GM23338 (cell line): ENCODE measurements at regions not wholly inside any gene's neighbourhood (a gene's known extent, or its start where the extent isn't known, plus 50 kb on each side); places are given as distances from the start of the nearest gene placed in this dataset.

Experiments
- ATAC-seq: fragments of 200-7000 bp; cut with Tn5 transposase; 3 replicates; pipeline ENCODE4 v1.9.1; 2020
- DNase-seq: peaks from one replicate; pipeline ENCODE4 v3.0.0-alpha.2; 2015; ENCODE audit warnings: low spot score
- H2AFZ ChIP-seq: fragments of 200-600 bp; sonication (generic); 2 replicates; pipeline ENCODE4 v1.8.0; 2016; ENCODE audit warnings: antibody characterized with exemption, mild to moderate bottlenecking, moderate library complexity
- H3F3A ChIP-seq: fragments of 200-600 bp; sonication (generic); replicated peaks from 2 replicates; pipeline ENCODE4 v1.8.0; 2017; ENCODE audit warnings: antibody characterized with exemption, mixed run types, low read depth
- H3K27ac ChIP-seq: fragments of 200-600 bp; sonication (generic); 2 replicates; pipeline ENCODE4 v1.6.1; 2016; ENCODE audit warnings: low read depth
- H3K27me3 ChIP-seq: fragments of 200-600 bp; sonication (generic); 2 replicates; pipeline ENCODE4 v1.8.0; 2016; ENCODE audit warnings: mild to moderate bottlenecking, mixed run types, moderate library complexity; ENCODE audit not compliant: insufficient read depth
- H3K36me3 ChIP-seq: fragments of 200-600 bp; sonication (generic); 2 replicates; pipeline ENCODE4 v1.8.0; 2016; ENCODE audit warnings: mild to moderate bottlenecking; ENCODE audit not compliant: insufficient read depth
- H3K4me1 ChIP-seq: fragments of 200-600 bp; sonication (generic); 2 replicates; pipeline ENCODE4 v1.8.0; 2016; ENCODE audit warnings: mild to moderate bottlenecking, moderate library complexity; ENCODE audit not compliant: insufficient read depth
- H3K4me2 ChIP-seq: fragments of 200-600 bp; sonication (generic); 2 replicates; pipeline ENCODE4 v1.7.1; 2017; ENCODE audit warnings: mixed run types
- H3K4me3 ChIP-seq: fragments of 200-600 bp; sonication (generic); 2 replicates; pipeline ENCODE4 v1.6.1; 2016; ENCODE audit warnings: mixed run types
- H3K79me2 ChIP-seq: fragments of 200-600 bp; sonication (generic); replicated peaks from 2 replicates; pipeline ENCODE4 v1.8.0; 2017; ENCODE audit warnings: mild to moderate bottlenecking; ENCODE audit not compliant: insufficient read depth
- H3K9me2 ChIP-seq: fragments of 200-600 bp; sonication (generic); 2 replicates; pipeline ENCODE4 v1.8.0; 2017; ENCODE audit not compliant: insufficient read depth
- H4K20me1 ChIP-seq: fragments of 200-600 bp; sonication (generic); replicated peaks from 2 replicates; pipeline ENCODE4 v1.8.0; 2017; ENCODE audit warnings: mild to moderate bottlenecking; ENCODE audit not compliant: insufficient read depth
- H3K27ac Mint-ChIP-seq: 2 replicates; pipeline ENCODE4 v1.8.0; 2020; ENCODE audit warnings: inconsistent platforms, mild to moderate bottlenecking, moderate library complexity, mixed read lengths
- H3K27me3 Mint-ChIP-seq: 3 replicates; pipeline ENCODE4 v1.8.0; 2022; ENCODE audit warnings: low read depth, mild to moderate bottlenecking, moderate library complexity, mixed read lengths, inconsistent platforms; ENCODE audit not compliant: insufficient read depth, poor library complexity
- H3K36me3 Mint-ChIP-seq: 3 replicates; pipeline ENCODE4 v1.8.0; 2021; ENCODE audit warnings: low read depth, mild to moderate bottlenecking, inconsistent platforms, moderate library complexity, mixed read lengths
- H3K4me1 Mint-ChIP-seq: 3 replicates; pipeline ENCODE4 v1.8.0; 2020; ENCODE audit warnings: mild to moderate bottlenecking, inconsistent platforms, mixed read lengths
- H3K4me3 Mint-ChIP-seq: 3 replicates; pipeline ENCODE4 v1.8.0; 2021; ENCODE audit warnings: moderate library complexity, mild to moderate bottlenecking, inconsistent platforms, mixed read lengths
- H3K9me3 Mint-ChIP-seq: 3 replicates; pipeline ENCODE4 v1.8.0; 2020; ENCODE audit warnings: moderate library complexity, mild to moderate bottlenecking, inconsistent platforms, mixed read lengths
- CREB1 ChIP-seq: fragments of 250-450 bp; sonication (Bioruptor Pico); IDR thresholded peaks from 2 replicates; pipeline ENCODE4 v1.5.0; 2020; ENCODE audit warnings: low read depth, mild to moderate bottlenecking, moderate library complexity
- EZH2 ChIP-seq: fragments of 200-600 bp; sonication (generic); IDR thresholded peaks from one replicate; pipeline ENCODE4 v1.8.0; 2017; ENCODE audit warnings: antibody characterized with exemption, mild to moderate bottlenecking, low read depth; ENCODE audit not compliant: unreplicated experiment
- EZH2phosphoT487 ChIP-seq: fragments of 200-600 bp; sonication (generic); IDR thresholded peaks from one replicate; pipeline ENCODE4 v1.8.1; 2018; ENCODE audit warnings: antibody characterized with exemption; ENCODE audit not compliant: unreplicated experiment
- JUNB ChIP-seq: IDR thresholded peaks from one replicate; pipeline ENCODE4 v1.6.1; 2016; ENCODE audit warnings: antibody characterized with exemption; ENCODE audit not compliant: unreplicated experiment
- NANOG ChIP-seq: IDR thresholded peaks from 2 replicates; pipeline ENCODE4 v1.6.1; 2016; ENCODE audit warnings: antibody characterized with exemption, borderline replicate concordance
- POLR2AphosphoS5 ChIP-seq: IDR thresholded peaks from 2 replicates; pipeline ENCODE4 v1.6.1; 2016; ENCODE audit warnings: antibody characterized with exemption, low read depth
- STAT1 ChIP-seq: IDR thresholded peaks from one replicate; pipeline ENCODE4 v1.6.1; 2016; ENCODE audit warnings: antibody characterized with exemption; ENCODE audit not compliant: unreplicated experiment
- ZNF114 ChIP-seq: fragments of 250-450 bp; sonication (Bioruptor Pico); IDR thresholded peaks from 2 replicates; pipeline ENCODE4 v1.5.0; 2020; ENCODE audit warnings: mild to moderate bottlenecking, moderate library complexity
- ZNF331 ChIP-seq: fragments of 250-450 bp; sonication (Bioruptor Pico); IDR thresholded peaks from 2 replicates; pipeline ENCODE4 v1.5.0; 2020; ENCODE audit warnings: low read depth, mild to moderate bottlenecking, moderate library complexity
- TF ChIP-seq, protein P1 (sequence below): fragments of 250-450 bp; sonication (Bioruptor Pico); IDR thresholded peaks from 2 replicates; pipeline ENCODE4 v1.5.0; 2020; ENCODE audit warnings: mild to moderate bottlenecking, moderate library complexity
- TF ChIP-seq, protein P2 (sequence below), 2 experiments: fragments of 200-600 bp in 1 of 2; sonication (generic) in 1 of 2; conservative IDR thresholded peaks; 2 replicates each; pipeline versions ENCODE4 v1.5.1 to v1.6.1; 2016 to 2017; ENCODE audit warnings: antibody characterized with exemption in 2 of 2, low read depth in 2 of 2, mild to moderate bottlenecking in 2 of 2, moderate library complexity in 1 of 2
- TF ChIP-seq, protein P3 (sequence below): IDR thresholded peaks from one replicate; pipeline ENCODE4 v1.6.1; 2018; ENCODE audit warnings: antibody characterized with exemption; ENCODE audit not compliant: unreplicated experiment
- TF ChIP-seq, protein P4 (sequence below): IDR thresholded peaks from 2 replicates; pipeline ENCODE4 v1.6.1; 2016; ENCODE audit warnings: antibody characterized with exemption

DNA sequence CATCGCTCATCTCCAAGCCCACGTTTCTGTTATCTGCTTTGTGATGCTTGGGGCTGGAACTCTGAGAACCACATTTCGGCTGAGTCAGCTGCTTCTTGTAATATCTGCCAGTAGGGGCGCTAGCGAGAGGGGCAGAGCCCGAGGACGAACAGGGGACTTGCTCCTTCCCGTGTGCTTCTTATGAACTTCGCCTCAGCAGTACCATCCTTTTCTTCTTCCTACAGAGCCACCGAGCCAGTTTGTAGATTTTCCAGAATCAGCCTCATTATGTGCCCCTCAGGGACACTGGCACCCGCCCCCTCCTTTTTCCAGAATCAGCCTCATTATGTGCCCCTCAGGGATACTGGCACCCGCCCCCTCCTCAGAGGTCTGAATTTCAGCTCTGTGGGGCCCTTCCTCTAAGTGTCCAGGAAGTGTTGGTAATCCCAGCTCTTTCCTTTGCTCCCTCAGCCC lies 441.7 kb upstream of the RASGEF1B start:
- Histone ChIP-seq H3K27ac (no peak overlapping the region), H3K4me2 (peak overlapping the region; percentile 59), H3K4me1 (0 out of 2 replicates have a peak, but pooled peaks cover 5% of the 10 kb centered on the region), H3K4me3 (peak overlapping the region; percentile 29), H3K36me3 (no peaks in the 10 kb centered on the region), H3K9me2 (no peaks in the 10 kb centered on the region), H2AFZ (0 out of 2 replicates have a peak overlapping the region, but pooled peaks have one; percentile 25), H4K20me1 (no peaks in the 10 kb centered on the region), H3K79me2 (no peaks in the 10 kb centered on the region), H3F3A (no peaks in the 10 kb centered on the region), H3K27me3 (no peaks in the 10 kb centered on the region)
- H3K9me3 Mint-ChIP-seq: no peaks in the 10 kb centered on the region
- ATAC-seq: peak; percentile 99
- peaks cover 7% of the 10 kb centered on the region for H3K27me3 Mint-ChIP-seq
- H3K4me1 Mint-ChIP-seq: peaks cover 13% of the 10 kb centered on the region; the same call in 2 of the 3 replicates
- peak overlapping the region; percentile 60 for H3K4me3 Mint-ChIP-seq
- no peak for TF ChIP-seq EZH2
- TF ChIP-seq, protein P1, sequence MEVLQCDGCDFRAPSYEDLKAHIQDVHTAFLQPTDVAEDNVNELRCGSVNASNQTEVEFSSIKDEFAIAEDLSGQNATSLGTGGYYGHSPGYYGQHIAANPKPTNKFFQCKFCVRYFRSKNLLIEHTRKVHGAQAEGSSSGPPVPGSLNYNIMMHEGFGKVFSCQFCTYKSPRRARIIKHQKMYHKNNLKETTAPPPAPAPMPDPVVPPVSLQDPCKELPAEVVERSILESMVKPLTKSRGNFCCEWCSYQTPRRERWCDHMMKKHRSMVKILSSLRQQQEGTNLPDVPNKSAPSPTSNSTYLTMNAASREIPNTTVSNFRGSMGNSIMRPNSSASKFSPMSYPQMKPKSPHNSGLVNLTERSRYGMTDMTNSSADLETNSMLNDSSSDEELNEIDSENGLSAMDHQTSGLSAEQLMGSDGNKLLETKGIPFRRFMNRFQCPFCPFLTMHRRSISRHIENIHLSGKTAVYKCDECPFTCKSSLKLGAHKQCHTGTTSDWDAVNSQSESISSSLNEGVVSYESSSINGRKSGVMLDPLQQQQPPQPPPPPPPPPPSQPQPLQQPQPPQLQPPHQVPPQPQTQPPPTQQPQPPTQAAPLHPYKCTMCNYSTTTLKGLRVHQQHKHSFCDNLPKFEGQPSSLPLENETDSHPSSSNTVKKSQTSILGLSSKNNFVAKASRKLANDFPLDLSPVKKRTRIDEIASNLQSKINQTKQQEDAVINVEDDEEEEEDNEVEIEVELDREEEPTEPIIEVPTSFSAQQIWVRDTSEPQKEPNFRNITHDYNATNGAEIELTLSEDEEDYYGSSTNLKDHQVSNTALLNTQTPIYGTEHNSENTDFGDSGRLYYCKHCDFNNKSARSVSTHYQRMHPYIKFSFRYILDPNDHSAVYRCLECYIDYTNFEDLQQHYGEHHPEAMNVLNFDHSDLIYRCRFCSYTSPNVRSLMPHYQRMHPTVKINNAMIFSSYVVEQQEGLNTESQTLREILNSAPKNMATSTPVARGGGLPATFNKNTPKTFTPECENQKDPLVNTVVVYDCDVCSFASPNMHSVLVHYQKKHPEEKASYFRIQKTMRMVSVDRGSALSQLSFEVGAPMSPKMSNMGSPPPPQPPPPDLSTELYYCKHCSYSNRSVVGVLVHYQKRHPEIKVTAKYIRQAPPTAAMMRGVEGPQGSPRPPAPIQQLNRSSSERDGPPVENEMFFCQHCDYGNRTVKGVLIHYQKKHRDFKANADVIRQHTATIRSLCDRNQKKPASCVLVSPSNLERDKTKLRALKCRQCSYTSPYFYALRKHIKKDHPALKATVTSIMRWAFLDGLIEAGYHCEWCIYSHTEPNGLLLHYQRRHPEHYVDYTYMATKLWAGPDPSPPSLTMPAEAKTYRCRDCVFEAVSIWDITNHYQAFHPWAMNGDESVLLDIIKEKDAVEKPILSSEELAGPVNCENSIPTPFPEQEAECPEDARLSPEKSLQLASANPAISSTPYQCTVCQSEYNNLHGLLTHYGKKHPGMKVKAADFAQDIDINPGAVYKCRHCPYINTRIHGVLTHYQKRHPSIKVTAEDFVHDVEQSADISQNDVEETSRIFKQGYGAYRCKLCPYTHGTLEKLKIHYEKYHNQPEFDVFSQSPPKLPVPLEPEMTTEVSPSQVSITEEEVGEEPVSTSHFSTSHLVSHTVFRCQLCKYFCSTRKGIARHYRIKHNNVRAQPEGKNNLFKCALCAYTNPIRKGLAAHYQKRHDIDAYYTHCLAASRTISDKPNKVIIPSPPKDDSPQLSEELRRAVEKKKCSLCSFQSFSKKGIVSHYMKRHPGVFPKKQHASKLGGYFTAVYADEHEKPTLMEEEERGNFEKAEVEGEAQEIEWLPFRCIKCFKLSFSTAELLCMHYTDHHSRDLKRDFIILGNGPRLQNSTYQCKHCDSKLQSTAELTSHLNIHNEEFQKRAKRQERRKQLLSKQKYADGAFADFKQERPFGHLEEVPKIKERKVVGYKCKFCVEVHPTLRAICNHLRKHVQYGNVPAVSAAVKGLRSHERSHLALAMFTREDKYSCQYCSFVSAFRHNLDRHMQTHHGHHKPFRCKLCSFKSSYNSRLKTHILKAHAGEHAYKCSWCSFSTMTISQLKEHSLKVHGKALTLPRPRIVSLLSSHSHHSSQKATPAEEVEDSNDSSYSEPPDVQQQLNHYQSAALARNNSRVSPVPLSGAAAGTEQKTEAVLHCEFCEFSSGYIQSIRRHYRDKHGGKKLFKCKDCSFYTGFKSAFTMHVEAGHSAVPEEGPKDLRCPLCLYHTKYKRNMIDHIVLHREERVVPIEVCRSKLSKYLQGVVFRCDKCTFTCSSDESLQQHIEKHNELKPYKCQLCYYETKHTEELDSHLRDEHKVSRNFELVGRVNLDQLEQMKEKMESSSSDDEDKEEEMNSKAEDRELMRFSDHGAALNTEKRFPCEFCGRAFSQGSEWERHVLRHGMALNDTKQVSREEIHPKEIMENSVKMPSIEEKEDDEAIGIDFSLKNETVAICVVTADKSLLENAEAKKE (CRISPR knock-in tag): no peak
- TF ChIP-seq JUNB: no peak
- TF ChIP-seq NANOG: no peak
- TF ChIP-seq CREB1 (CRISPR knock-in tag): peak; percentile 27; the same call in 1 of the 2 replicates
- TF ChIP-seq, protein P2, sequence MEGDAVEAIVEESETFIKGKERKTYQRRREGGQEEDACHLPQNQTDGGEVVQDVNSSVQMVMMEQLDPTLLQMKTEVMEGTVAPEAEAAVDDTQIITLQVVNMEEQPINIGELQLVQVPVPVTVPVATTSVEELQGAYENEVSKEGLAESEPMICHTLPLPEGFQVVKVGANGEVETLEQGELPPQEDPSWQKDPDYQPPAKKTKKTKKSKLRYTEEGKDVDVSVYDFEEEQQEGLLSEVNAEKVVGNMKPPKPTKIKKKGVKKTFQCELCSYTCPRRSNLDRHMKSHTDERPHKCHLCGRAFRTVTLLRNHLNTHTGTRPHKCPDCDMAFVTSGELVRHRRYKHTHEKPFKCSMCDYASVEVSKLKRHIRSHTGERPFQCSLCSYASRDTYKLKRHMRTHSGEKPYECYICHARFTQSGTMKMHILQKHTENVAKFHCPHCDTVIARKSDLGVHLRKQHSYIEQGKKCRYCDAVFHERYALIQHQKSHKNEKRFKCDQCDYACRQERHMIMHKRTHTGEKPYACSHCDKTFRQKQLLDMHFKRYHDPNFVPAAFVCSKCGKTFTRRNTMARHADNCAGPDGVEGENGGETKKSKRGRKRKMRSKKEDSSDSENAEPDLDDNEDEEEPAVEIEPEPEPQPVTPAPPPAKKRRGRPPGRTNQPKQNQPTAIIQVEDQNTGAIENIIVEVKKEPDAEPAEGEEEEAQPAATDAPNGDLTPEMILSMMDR (conservative IDR thresholded peaks at IDR 0.05; ENCODE audit: low read depth in 2 of 2): peak; percentile 89 to 91
- TF ChIP-seq, protein P3, sequence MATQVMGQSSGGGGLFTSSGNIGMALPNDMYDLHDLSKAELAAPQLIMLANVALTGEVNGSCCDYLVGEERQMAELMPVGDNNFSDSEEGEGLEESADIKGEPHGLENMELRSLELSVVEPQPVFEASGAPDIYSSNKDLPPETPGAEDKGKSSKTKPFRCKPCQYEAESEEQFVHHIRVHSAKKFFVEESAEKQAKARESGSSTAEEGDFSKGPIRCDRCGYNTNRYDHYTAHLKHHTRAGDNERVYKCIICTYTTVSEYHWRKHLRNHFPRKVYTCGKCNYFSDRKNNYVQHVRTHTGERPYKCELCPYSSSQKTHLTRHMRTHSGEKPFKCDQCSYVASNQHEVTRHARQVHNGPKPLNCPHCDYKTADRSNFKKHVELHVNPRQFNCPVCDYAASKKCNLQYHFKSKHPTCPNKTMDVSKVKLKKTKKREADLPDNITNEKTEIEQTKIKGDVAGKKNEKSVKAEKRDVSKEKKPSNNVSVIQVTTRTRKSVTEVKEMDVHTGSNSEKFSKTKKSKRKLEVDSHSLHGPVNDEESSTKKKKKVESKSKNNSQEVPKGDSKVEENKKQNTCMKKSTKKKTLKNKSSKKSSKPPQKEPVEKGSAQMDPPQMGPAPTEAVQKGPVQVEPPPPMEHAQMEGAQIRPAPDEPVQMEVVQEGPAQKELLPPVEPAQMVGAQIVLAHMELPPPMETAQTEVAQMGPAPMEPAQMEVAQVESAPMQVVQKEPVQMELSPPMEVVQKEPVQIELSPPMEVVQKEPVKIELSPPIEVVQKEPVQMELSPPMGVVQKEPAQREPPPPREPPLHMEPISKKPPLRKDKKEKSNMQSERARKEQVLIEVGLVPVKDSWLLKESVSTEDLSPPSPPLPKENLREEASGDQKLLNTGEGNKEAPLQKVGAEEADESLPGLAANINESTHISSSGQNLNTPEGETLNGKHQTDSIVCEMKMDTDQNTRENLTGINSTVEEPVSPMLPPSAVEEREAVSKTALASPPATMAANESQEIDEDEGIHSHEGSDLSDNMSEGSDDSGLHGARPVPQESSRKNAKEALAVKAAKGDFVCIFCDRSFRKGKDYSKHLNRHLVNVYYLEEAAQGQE: no peak
- TF ChIP-seq EZH2phosphoT487: no peak
- no peak for TF ChIP-seq ZNF331
- TF ChIP-seq STAT1: no peak
- peak; percentile 57; the same call in 1 of the 2 replicates for TF ChIP-seq ZNF114 (CRISPR knock-in tag)
- TF ChIP-seq, protein P4, sequence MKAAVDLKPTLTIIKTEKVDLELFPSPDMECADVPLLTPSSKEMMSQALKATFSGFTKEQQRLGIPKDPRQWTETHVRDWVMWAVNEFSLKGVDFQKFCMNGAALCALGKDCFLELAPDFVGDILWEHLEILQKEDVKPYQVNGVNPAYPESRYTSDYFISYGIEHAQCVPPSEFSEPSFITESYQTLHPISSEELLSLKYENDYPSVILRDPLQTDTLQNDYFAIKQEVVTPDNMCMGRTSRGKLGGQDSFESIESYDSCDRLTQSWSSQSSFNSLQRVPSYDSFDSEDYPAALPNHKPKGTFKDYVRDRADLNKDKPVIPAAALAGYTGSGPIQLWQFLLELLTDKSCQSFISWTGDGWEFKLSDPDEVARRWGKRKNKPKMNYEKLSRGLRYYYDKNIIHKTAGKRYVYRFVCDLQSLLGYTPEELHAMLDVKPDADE: no peak
- TF ChIP-seq POLR2AphosphoS5: no peak
- peak overlapping the region; percentile 61; the same call in 1 of the 2 replicates for H3K27ac Mint-ChIP-seq
- no peaks in the 10 kb centered on the region for H3K36me3 Mint-ChIP-seq
- peak; percentile 94 for DNase-seq
